Spleen (tissue), 7 donors: ENCODE measurements at regions not wholly inside any gene's neighbourhood (a gene's known extent, or its start where the extent isn't known, plus 50 kb on each side); places are given as distances from the start of the nearest gene placed in this dataset.

ENCODE experiments used
- CTCF ChIP-seq, 11 experiments: fragments of 200-600 bp in 7 of 11; fragments of 450-650 bp in 4 of 11; sonication (generic) in 4 of 11; IDR thresholded peaks in 8 of 11; conservative IDR thresholded peaks in 3 of 11; 1 replicate in 7 of 11; 2 replicates in 4 of 11; pipeline versions ENCODE4 v1.4.0 to v1.8.0; 2016 to 2021; ENCODE audit warnings: antibody characterized with exemption in 11 of 11, inconsistent platforms in 4 of 11, mild to moderate bottlenecking in 1 of 11
- POLR2A ChIP-seq, 3 donors: fragments of 450-650 bp; IDR thresholded peaks; one replicate each; pipeline ENCODE4 v1.5.1; 2017; ENCODE audit warnings: antibody characterized with exemption in 3 of 3, mild to moderate bottlenecking in 1 of 3
- POLR2AphosphoS5 ChIP-seq, 3 donors: sonication (generic); formaldehyde crosslinking; IDR thresholded peaks; one replicate each; pipeline ENCODE4 v1.5.1; 2017; ENCODE audit warnings: antibody characterized with exemption in 3 of 3
- donor health status: DM: no; HTN: no; CAD: no; lungs with moderate emphysema.
- donor health status: DM: no; HTN: no; CAD: no.
- donor health status: DM: no; HTN: no; CAD: no.

- TF ChIP-seq CTCF (IDR thresholded peaks at IDR 0.05 in 8 of 11, conservative IDR thresholded peaks at IDR 0.05 in 3 of 11) (no peak), POLR2A (IDR thresholded peaks at IDR 0.05) (no peak), POLR2AphosphoS5 (IDR thresholded peaks at IDR 0.05) (no peak)
Measured at GRCh38 chr1:90104941-90105538, 110.1 kb downstream of the ZNF326 start.
